ENCODE measurements at regions not wholly inside any gene's neighbourhood (a gene's known extent, or its start where the extent isn't known, plus 50 kb on each side); places are given as distances from the start of the nearest gene placed in this dataset.

GRCh38 chr1:218743861-218744505 lies 398.8 kb downstream of the TGFB2 start:
- H3K27me3 ChIP-seq (ENCODE audit: control insufficient read depth, insufficient read depth, low read length): no peaks in the 10 kb centered on the region
- no peak overlapping the region for H3K4me3 ChIP-seq (ENCODE audit: low read depth, low read length)
- FAIRE-seq (no peak), DNase-seq (ENCODE audit: low read depth) (peak; percentile 61)
- H3K36me3 ChIP-seq (ENCODE audit: control insufficient read depth, insufficient read depth, low read length): no peaks in the 10 kb centered on the region
- TF ChIP-seq CTCF (IDR thresholded peaks at IDR 0.05; ENCODE audit: insufficient read depth, low read length, severe bottlenecking): no peak

GRCh38 chr1:218748071-218748470 lies 402.9 kb downstream of the TGFB2 start:
- no peak for TF ChIP-seq CTCF (IDR thresholded peaks at IDR 0.05; ENCODE audit: insufficient read depth, low read length, severe bottlenecking)
- H3K36me3 ChIP-seq (ENCODE audit: control insufficient read depth, insufficient read depth, low read length): no peaks in the 10 kb centered on the region
- DNase-seq (ENCODE audit: low read depth): peak; percentile 64
- FAIRE-seq: no peak
- no peak overlapping the region for H3K4me3 ChIP-seq (ENCODE audit: low read depth, low read length)
- H3K27me3 ChIP-seq (ENCODE audit: control insufficient read depth, insufficient read depth, low read length): no peaks in the 10 kb centered on the region

GRCh38 chr1:218750216-218750970 lies 405.3 kb downstream of the TGFB2 start:
- Histone ChIP-seq H3K27me3 (ENCODE audit: control insufficient read depth, insufficient read depth, low read length) (no peaks in the 10 kb centered on the region), H3K36me3 (ENCODE audit: control insufficient read depth, insufficient read depth, low read length) (no peaks in the 10 kb centered on the region), H3K4me3 (ENCODE audit: low read depth, low read length) (no peak overlapping the region)
- no peak for FAIRE-seq
- TF ChIP-seq CTCF (IDR thresholded peaks at IDR 0.05; ENCODE audit: insufficient read depth, low read length, severe bottlenecking): no peak
- no peak for DNase-seq (ENCODE audit: low read depth)

DNA sequence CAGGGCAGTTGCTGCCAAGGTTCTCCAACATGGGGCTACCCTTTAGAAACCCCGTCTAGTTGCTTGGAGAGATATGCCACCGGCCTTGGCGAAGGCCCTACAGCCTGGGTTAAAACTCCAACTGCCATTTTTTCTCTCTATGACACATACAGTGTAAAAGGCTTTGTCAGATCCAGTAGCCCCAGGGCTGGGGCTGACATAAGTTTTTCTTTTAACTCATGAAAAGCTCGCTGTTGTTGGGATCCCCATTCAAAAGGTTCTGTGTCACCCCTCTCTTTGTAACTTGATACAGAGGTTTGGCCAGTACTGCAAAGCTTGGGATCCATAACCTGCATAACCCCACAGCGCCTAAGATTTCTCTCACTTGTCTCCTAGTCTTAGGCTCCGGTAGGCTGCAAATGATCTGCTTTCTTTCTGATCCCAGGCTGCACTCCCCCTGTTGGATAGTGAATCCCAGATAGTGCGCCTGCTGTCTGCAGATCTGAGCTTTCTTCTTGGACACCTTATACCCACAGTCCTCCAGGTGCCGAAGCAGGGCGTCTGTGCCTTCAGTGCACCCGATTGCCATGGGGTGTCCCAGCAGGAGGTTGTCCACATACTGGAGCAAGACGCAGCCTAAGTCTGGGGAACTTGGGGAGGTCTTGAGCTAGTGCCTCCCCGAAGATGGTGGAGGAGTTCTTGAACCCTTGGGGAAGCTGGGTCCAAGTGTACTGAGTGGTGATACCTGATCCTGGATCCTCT lies 406.2 kb downstream of the TGFB2 start:
- peak; percentile 32 for DNase-seq (ENCODE audit: low read depth)
- Histone ChIP-seq H3K36me3 (ENCODE audit: control insufficient read depth, insufficient read depth, low read length) (no peaks in the 10 kb centered on the region), H3K4me3 (ENCODE audit: low read depth, low read length) (no peak overlapping the region), H3K27me3 (ENCODE audit: control insufficient read depth, insufficient read depth, low read length) (no peaks in the 10 kb centered on the region)
- TF ChIP-seq CTCF (IDR thresholded peaks at IDR 0.05; ENCODE audit: insufficient read depth, low read length, severe bottlenecking): no peak
- FAIRE-seq: no peak

- no peaks in the 10 kb centered on the region for H3K27me3 ChIP-seq (ENCODE audit: control insufficient read depth, insufficient read depth, low read length)
- no peak for FAIRE-seq
- no peak for TF ChIP-seq CTCF (IDR thresholded peaks at IDR 0.05; ENCODE audit: insufficient read depth, low read length, severe bottlenecking)
- no peak for DNase-seq (ENCODE audit: low read depth)
- H3K36me3 ChIP-seq (ENCODE audit: control insufficient read depth, insufficient read depth, low read length): no peaks in the 10 kb centered on the region
- no peak overlapping the region for H3K4me3 ChIP-seq (ENCODE audit: low read depth, low read length)
Measured at GRCh38 chr1:218752126-218752525, 407.0 kb downstream of the TGFB2 start.

Measured in bronchial epithelial cell (primary cell).